Activated gamma-delta T cell treated with anti-CD3 and anti-CD28 coated beads, Interleukin-2, amount 50 U/mL, for 16 hours (primary cell): ENCODE measurements at regions not wholly inside any gene's neighbourhood (a gene's known extent, or its start where the extent isn't known, plus 50 kb on each side); places are given as distances from the start of the nearest gene placed in this dataset.
"Not testable (repeated sequence)": the region's sequence is repeated elsewhere in the genome, so short reads cannot be mapped to it uniquely, and the experiment has no call there.

ENCODE experiments used
- DNase-seq: peaks from one replicate; pipeline ENCODE4 v3.0.0-alpha.2; 2020; ENCODE audit warnings: low read depth

DNA sequence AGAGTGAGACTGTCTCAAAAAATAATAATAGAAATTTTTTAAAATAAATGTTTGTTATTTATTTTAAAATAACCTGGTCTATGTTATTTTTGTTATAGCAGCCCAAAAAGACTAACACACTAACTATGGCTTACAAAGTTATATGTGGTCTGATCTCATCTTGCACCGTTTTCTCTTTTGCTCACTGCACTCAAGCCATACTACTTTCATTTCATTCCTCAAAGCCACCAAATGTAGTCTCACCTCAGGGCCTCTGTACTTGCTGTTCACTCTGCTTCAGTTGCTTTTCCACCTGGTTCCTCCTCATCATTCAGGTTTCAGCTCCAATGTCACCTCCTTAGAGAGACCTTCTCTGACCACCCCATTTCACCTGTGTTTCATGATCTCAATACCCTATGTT lies 55.2 kb upstream of the MDM1 start:
- no peak for DNase-seq

DNA sequence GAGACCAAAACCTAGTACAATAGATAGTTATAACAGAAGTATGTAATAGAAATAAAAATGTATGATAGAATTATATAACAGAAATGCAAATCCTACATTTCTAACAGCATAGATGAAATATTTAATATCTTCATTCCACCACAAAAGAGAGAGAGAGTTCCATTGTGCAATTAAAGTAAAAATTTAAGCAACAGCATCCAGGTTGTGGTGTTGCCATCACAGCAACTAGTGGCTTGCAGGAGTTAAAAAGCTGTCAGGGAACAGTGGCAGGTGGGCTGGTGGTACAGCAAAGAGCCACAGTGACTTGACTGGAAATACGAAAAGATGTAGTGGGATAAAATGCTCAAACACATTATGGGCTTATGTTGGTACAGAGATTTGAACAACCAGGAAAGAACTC lies 57.1 kb upstream of the MDM1 start:
- DNase-seq = no peak

DNA sequence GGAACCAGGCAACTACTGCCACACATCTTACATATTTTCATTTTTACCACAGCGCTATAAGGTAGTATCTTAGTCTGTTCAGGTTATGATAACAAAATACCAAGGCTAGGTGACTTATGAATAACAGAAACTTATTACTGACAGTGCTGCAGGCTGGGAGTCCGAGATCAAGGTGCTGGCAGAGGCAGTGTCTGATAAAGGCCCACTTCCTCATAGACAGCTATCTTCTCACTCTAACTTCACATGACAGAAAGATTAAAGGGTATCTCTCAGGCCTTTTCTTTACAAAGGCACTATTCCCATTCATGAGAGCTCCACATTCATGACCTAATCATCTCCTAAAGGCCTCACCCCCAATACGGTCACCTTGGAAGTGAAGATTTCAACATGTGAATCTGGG lies 59.8 kb upstream of the MDM1 start:
- DNase-seq = no peak

DNA sequence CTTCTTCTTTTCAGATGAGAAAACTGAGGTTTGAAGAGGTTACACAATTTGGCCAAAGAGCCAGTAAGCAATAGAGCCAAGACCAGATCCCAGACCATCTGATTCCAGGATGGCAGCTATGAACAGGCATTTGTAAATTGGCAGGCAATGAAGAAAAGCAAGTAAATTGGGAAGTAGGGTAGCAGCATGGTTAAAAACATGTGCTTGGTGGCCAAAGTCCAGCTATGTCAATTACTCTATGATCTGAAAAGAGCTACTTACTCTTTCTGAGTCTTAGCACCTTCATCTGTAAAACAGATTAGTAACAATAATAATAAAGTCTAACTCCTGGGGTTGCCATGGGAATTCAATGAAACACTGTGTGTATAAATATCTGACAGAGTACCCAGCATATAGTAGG lies 60.2 kb upstream of the MDM1 start:
- DNase-seq = no peak

DNA sequence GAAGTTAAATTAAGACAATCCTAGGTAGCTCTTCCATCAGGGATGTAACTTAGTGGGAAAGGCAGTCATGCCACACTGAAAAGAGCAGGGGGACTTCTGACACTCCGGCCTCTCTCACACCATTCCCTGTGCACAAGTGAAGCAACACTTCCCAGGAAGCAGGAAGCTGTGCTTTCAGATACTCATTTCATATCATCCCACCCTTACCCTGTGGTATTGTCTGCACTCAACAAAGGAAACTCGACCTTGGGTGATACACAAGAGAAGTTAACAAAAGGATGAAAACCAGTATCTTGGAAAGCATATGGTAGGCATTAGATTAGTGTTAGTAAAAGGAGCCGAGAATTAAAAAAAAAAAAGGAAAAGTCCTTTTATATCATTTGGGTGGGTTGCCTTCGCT lies 61.3 kb upstream of the MDM1 start:
- DNase-seq = no peak

DNA sequence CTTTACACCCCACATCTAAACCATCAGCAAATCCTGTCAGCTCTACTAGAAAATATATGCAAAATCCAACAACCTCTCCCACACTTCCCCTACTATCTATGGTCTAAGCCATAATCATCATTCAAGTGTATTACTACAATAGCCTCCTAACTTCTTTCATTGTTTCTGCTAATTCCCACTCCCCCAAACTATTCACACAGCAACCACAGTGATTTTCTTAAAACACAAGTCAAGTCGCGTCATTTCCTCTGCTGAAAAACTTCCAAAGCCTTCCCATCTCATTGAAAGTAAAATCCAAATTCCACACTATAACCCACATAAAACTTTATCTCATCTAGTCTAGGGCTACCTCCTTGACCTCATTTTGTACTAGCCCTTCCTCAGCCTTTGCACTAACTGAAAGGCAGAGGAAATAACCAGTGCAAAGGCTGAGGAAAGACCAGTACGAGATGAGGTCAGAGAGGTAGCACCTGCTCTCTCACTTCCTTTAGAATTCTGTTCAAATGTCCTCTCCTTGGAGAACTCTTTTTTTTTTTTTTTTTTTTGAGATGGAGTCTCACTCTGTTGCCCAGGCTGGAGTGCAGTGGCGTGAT lies 65.5 kb upstream of the MDM1 start:
- no peak for DNase-seq

DNA sequence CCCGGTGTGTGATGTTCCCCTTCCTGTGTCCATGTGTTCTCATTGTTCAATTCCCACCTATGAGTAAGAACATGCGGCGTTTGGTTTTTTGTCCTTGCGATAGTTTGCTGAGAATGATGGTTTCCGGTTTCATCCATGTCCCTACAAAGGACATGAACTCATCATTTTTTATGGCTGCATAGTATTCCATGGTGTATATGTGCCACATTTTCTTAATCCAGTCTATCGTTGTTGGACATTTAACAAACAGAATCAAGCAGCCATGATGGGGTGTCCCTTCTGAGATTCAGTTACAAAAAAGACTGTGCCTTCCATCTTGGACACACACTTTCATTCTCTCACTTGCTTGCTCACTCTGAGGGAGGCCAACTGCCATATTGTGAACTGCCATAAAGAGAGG lies 66.5 kb upstream of the MDM1 start:
- not testable (repeated sequence) for DNase-seq

DNA sequence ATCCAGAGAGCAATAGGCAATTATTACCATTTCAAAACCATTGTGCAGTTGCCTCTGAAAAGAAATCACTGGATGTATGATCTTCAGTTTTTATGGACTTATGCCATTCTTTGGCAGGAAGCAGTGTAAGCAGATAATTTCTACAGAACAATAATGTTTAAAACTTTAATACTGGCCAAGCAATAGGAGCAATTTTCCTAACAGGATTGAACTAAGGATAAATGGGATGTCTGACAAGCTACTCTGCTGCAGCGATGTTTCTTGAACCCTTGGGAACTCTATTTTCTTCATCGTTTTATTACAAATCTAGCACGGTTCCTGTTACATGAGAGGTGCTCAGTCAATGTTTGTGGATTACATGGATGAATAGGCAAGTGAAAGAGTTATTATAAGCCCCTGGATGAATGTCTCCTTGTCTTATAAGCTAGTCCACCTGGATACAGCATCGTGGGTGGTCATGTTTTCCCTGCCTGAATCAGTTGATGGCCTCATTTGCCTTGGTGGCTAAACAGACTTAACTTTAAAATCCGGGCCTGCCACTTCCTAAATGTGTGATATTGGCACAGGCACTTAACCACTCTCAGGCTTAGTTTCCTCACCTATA lies 68.2 kb upstream of the MDM1 start:
- no peak for DNase-seq

DNA sequence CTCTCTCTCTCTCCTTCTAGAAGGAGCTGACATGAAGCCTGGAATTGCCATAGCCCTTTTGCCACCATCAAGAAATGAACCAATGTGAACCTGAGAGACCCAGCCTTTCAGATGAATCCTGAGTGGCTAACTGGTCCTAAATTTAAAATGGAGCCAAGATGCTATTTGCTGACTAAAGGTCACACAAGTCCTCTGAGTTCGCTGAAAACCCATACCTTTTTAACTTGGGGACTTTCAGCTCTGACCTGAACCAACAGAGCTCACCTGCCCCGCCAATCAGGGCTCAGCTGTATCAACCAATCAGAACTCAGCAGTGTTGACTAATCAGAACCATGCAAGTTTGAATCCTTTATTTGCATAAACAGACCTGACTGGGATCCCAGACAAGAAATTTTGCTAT lies 70.3 kb upstream of the MDM1 start:
- DNase-seq = no peak

DNA sequence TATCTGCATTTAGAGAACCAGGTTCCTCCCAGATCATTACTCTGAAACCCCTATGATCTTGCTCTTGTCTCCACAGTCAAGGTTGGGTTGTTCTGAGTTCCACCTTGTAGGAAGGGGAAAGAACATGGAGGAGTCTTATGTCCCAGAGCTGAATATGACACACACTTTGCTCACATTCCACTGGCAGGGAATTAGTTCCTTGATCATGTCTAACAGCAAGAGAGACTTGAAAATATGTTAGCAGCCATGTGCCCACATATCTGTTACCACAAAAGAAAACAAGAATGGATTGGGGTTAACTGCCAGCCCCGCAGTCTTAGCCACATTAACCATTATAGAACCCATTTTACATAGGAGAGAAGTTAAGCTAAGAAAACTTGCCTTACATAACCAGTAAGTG lies 71.1 kb upstream of the MDM1 start:
- DNase-seq = no peak

DNA sequence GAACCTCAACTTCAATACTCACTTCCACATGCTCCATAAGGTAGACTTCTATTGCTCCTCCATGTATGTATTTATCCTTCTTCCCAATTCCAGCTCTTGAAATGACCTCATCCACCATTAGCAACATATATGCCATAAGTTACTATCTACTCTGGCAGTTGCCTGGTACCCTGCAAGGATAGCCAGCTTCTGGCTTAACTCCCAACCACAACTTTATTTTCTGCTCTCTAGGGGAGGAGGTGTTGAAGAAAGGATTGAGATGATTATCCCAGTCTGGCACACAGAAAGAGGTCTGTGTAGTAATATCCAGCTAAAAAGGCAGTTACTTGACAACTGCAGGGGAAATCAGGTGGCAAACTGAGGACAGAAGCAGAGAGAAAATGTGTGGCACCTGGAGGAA lies 71.5 kb upstream of the MDM1 start:
- DNase-seq = no peak

DNA sequence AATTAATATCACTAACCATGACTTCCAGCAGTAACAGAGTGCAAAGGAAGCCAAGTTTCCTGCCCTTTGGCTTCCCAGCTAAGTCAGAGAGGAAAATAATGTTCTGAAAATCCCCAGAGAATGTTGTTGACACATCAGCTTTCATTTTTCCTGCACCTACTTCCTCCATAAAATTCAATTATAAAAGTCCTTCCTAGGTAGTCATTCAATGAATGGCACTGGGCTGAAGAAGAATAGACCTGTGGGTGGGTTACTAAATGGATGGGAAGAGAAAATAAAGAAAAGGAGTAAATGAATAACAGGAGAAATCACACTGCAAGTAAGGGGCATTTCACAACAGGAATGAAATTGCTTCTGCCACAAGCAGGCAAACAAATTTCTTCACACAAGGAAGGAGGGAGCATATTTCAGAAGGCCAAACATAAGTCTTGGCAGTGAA lies 73.2 kb upstream of the MDM1 start:
- no peak for DNase-seq

DNA sequence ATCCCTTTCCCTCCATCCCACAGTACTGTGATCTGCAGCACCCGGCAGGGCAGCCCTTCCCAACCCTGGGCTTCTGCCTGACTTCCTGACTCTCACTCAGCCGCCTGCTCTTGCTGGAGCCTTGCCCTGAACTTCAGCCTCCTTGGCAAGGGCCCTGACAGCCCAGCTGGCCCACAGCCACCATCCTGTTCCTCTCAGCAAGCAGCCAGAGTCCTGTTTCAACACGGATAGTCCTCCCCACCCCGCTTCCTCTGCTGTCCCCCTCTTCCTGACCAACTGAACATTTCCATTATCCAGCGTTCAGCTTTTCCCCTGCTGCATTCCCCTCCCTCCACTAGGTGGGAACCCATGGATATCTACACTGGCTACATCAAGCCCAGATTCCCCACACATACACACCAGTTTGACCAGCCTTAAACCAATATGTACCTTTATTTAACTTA lies 74.0 kb upstream of the MDM1 start:
- no peak for DNase-seq

DNA sequence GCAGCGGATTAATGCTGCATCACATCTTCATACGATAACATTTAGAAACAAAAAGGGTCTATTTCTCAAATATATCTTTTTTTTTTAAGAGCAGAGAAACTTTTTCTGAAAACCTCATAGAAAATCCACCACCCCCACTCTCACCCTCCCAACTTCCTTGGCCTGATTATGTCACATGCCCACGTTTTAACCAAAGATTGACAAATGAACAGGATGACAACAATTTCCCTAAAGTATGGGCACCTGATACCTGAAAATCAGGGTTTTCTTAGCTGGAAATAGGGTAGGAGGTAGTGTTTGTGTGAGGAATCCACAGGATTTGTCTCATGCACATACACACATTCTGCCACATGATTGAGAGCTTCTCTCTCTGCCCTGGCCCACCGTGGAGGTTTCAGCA lies 74.7 kb upstream of the MDM1 start:
- DNase-seq = no peak

DNA sequence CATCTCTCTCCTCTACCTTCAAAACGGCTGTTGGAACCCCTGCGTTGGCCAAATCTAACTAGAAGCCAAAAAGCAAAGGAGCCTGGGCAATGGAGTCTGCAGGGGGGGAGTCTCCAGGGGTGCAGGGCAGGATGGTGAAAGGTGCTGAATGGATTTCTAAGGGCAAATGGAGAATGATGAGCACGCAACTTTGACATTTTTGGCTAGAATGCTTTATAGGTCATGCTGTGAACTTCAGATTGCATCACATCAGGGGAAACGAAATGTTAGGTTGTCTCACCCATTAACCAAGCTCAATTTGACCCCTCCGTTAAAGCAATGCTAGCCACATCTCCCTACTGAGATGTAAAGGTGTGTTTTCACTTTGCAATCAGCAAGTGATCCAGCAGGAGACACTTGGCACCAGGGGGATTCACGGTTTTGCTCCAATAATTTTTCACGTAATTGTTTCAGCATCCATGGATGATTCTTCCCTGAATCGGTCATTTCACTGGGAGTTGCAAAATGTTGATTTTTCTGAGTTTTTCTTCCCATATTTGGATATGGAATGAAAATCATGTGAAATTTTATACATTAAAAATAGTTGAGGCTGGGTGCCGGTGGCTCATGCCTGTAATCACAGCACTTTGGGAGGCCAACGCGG lies 78.0 kb upstream of the MDM1 start:
- DNase-seq = no peak

DNA sequence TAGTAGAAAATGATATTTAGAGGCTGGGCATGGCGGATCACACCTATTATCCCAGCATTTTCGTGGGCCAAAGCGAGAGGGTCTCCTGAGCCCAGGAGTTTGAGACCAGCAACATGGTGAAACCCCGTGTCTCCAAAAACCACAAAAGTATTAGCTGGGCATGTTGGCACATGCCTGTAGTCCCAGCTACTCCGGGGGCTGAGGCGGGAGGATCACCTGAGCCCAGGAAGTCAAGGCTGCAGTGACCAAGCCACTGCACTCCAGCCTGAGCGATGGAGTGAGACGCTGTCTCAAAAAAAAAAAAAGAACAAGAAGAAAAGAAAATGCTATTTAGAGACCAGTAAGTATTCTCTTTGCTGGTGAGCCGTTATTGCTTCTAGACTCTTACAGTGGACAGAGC lies 79.2 kb upstream of the MDM1 start:
- DNase-seq = no peak

DNA sequence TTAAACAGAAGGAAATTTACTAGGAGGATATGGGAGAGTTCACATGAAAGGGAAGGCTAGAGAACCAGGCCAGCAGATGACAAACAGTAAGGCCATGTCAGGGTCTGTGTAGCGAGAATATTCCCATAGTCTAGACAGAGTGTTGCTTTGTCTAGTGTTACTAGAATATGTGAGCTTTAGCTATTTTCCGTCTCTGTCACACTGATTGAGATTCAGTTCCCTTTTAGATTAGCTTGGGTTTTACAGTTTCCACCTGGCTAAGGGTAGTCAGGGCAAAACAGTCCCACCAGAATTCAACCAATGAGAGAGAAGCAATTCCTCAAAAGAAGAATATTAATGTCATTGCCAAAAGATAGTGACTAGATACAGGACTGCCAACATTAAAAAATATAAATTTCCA lies 82.8 kb upstream of the MDM1 start:
- no peak for DNase-seq

DNA sequence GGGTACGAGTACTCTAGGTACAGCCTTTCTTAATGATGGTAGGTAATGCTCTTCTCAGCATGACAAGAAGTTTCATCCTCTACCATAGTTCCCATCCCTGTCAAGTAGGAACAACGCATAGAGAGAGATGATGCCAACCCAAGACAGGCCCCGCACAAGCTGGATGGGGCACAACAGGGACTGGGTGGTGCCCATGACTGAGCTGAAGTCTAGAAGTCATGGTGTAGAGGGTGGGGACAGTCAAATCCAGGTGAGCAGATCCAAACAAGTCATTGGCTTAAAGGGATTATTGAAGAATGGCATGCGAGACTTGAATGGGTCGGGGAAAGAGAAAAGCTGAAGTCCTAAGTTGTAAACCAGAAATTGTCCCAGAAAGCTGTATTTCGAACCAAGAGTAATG lies 84.2 kb upstream of the MDM1 start:
- DNase-seq = no peak

DNA sequence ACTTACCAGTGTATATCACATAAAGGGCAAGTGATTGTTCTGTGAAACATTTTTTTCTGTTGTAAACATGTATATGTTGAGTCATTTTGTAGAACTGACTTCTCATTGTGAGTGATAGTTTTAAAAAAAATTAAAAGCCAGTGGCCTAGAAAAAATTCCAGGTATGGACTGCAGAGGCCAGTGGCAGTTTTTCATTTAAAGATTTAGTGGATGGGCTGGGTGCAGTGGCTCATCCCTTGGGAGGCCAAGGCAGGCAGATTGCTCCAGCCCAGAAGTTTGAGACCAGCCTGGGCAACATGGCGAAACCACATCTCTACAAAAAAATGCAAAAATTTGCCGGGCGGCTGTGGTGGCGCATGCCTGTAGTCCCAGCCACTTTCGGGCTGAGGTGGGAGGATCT lies 84.7 kb upstream of the MDM1 start:
- no peak for DNase-seq

DNA sequence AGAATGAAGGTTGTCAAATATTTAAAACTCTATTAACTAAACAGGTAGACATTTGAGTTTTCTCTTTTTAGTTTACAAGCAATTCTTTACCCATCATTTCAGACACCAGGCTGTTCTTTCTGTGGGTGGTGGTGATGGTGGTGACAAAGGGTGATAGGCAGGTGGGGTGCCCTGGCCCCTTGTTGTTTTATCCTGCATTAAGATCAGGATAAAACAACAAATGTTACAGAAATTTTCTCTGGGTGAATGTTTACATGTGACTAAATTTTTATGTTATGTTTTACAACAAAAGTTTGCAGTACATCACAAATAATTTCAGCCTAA lies 85.9 kb upstream of the MDM1 start:
- DNase-seq = no peak

DNA sequence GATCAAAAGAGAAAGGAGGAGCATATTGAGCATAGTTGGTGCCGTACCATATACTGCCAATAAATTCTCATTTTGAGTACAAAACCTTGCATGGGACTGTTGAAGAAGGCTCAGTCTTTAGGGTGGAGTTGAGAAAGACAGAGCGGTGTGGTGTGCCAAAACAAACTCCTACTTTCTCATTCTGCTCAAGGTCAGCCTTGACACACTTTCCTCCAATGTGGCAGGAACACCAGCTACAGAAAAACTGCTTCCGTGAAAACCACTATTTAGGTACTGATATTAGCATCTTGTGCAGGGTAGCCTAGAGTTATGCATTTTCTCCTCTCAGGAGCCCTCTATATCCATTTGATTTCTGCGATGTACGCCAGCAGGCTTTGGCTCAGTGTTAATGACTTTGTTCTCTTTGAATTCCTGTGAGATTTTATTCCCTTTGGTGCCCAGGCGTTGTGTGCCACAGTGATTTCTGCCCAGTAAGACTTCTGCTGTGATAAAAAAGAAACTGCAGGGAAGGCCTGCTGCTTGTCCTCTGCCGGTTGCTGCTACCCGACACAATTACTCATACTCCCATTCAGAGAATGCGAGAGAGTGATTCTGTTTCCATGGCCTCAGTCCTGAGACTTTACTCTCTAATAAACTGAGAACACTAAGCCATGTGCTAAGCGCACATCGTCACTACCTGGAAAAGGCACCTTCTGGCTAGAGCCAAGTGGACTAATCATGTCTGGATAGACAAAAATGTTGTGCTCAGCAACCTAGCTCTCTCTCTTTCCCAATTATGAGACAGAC lies 88.3 kb upstream of the MDM1 start:
- DNase-seq = no peak

DNA sequence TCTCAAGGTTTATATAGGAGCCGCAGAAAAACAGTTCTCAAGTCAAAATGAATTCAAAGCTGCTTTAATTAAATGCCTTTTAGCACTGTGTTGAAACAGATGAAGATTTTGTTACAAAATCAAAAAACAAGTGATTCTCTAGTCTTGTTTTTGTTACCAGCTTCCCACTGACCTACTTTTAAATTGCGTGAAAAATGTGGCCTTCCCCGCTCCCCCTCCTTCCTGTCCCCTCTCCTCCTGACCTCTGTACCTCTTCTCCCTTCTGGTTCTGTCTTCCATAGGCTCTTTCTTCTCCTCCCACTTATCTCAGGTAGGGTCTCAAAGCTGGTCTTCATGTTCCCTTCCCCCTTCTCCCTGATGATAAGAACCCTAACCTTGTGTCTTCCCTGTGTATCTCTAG lies 90.0 kb upstream of the MDM1 start:
- DNase-seq = no peak

DNA sequence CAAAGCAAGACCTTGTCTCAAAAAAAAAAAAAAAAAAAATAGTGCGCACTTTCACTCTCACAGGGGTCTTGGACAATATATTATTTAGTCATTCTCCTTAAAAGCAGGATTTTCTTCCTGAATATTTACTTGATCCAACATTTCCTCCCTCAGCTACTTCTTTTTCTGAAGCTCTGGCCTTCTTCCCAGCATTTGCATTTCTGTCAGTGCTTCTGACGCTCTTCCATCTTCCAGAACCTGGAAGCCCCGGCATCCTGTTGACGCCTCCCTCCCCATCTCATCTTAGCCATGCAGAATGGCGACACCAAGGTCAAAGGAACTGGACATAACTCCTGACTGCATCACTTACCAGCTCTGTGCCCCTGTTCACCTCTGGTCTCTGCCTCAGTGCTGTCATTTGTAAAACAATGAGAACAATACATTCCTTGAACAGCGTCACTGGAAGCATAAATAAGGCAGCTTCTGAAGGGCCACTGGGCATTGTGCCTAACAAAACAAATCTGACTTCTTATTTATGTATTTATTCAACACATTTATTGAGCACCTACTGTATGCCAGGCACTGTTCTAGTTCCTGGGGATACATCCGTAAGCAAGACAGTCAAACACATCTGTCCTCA lies 90.9 kb upstream of the MDM1 start:
- no peak for DNase-seq
